ENCODE measurements at regions not wholly inside any gene's neighbourhood (a gene's known extent, or its start where the extent isn't known, plus 50 kb on each side); places are given as distances from the start of the nearest gene placed in this dataset.

- no peak for DNase-seq (ENCODE audit: low spot score in 2 of 2)
- Histone ChIP-seq H3K36me3 (no peaks in the 10 kb centered on the region), H3K4me3 (no peak overlapping the region), H3K9me3 (no peaks in the 10 kb centered on the region), H3K27ac (no peak overlapping the region), H3K4me1 (peaks cover 0 to under 1% of the 10 kb centered on the region in 2 donors), H3K27me3 (no peaks in the 10 kb centered on the region)
- intact Hi-C loops (cut with DNase I): no loop called here
- TF ChIP-seq CTCF (IDR thresholded peaks at IDR 0.05): no peak
Measured at GRCh38 chr10:117471344-117471874, 71.1 kb upstream of the EMX2 start.

- no peak for TF ChIP-seq CTCF (IDR thresholded peaks at IDR 0.05)
- Histone ChIP-seq H3K9me3 (no peaks in the 10 kb centered on the region), H3K36me3 (no peaks in the 10 kb centered on the region), H3K4me3 (no peak overlapping the region), H3K4me1 (no peaks in the 10 kb centered on the region), H3K27me3 (no peaks in the 10 kb centered on the region), H3K27ac (no peak overlapping the region)
- intact Hi-C loops (cut with DNase I): no loop called here
- no peak for DNase-seq (ENCODE audit: low spot score in 2 of 2)
Measured at GRCh38 chr10:117470733-117471132, 71.8 kb upstream of the EMX2 start.

GRCh38 chr10:117468665-117469064, 73.9 kb upstream of the EMX2 start:
- no peak overlapping the region for H3K4me3 ChIP-seq
- intact Hi-C loops (cut with DNase I): no loop called here
- DNase-seq (ENCODE audit: low spot score in 2 of 2): no peak
- no peak overlapping the region for H3K27ac ChIP-seq
- TF ChIP-seq CTCF (IDR thresholded peaks at IDR 0.05): no peak
- H3K36me3 ChIP-seq: no peaks in the 10 kb centered on the region
- H3K9me3 ChIP-seq: no peaks in the 10 kb centered on the region
- H3K4me1 ChIP-seq: no peaks in the 10 kb centered on the region
- no peaks in the 10 kb centered on the region for H3K27me3 ChIP-seq

GRCh38 chr10:117464176-117464575, 78.4 kb upstream of the EMX2 start:
- TF ChIP-seq CTCF (IDR thresholded peaks at IDR 0.05): no peak
- Histone ChIP-seq H3K9me3 (no peaks in the 10 kb centered on the region), H3K27ac (no peak overlapping the region), H3K27me3 (no peaks in the 10 kb centered on the region), H3K4me3 (no peak overlapping the region), H3K4me1 (peaks cover 3 to 15% of the 10 kb centered on the region in 2 donors), H3K36me3 (no peaks in the 10 kb centered on the region)
- intact Hi-C loops (cut with DNase I): no loop called here
- no peak for DNase-seq (ENCODE audit: low spot score in 2 of 2)

GRCh38 chr10:117463545-117463920, 79.0 kb upstream of the EMX2 start:
- no peak for DNase-seq (ENCODE audit: low spot score in 2 of 2)
- no peak for TF ChIP-seq CTCF (IDR thresholded peaks at IDR 0.05)
- Histone ChIP-seq H3K4me1 (peaks cover 3 to 15% of the 10 kb centered on the region in 2 donors), H3K9me3 (no peaks in the 10 kb centered on the region), H3K27ac (no peak overlapping the region), H3K27me3 (no peaks in the 10 kb centered on the region), H3K4me3 (no peak overlapping the region), H3K36me3 (no peaks in the 10 kb centered on the region)
- intact Hi-C loops (cut with DNase I): no loop called here
